ENCODE measurements at regions not wholly inside any gene's neighbourhood (a gene's known extent, or its start where the extent isn't known, plus 50 kb on each side); places are given as distances from the start of the nearest gene placed in this dataset.

- DNase-seq (ENCODE audit: low read depth), result no peak
- no peak for TF ChIP-seq CTCF (IDR thresholded peaks at IDR 0.05; ENCODE audit: insufficient read depth, low read depth, low read length, missing control alignments)
- H3K4me3 ChIP-seq (ENCODE audit: low read depth, low read length), result no peak overlapping the region
Observed at GRCh38 chr2:212640428-212640827, 101.8 kb upstream of the ERBB4 start.

GRCh38 chr2:212638694-212639093 is 100.1 kb upstream of the ERBB4 start:
- no peak for TF ChIP-seq CTCF (IDR thresholded peaks at IDR 0.05; ENCODE audit: insufficient read depth, low read depth, low read length, missing control alignments)
- no peak for DNase-seq (ENCODE audit: low read depth)
- no peak overlapping the region for H3K4me3 ChIP-seq (ENCODE audit: low read depth, low read length)

DNA sequence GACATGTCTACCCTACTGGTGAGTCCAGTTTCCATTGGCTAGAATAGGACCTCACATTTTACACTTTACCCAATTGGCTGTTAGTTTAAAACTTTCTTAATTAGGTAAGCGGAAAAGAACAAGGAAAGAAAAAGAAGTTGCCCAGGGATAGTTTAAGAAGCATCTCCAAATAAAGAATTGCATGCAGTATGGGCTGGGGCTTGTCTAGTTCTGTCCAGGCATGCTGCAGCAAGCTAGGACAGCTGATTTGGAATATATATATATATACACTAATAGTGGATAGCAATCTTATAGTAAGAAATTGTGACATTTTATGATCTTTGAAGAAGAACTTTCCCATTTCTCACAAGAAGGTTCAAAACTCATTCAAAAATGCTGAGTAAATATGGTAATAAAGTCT is 90.0 kb upstream of the ERBB4 start:
- DNase-seq (ENCODE audit: low read depth), result no peak
- H3K4me3 ChIP-seq (ENCODE audit: low read depth, low read length), result no peak overlapping the region
- no peak for TF ChIP-seq CTCF (IDR thresholded peaks at IDR 0.05; ENCODE audit: insufficient read depth, low read depth, low read length, missing control alignments)

DNA sequence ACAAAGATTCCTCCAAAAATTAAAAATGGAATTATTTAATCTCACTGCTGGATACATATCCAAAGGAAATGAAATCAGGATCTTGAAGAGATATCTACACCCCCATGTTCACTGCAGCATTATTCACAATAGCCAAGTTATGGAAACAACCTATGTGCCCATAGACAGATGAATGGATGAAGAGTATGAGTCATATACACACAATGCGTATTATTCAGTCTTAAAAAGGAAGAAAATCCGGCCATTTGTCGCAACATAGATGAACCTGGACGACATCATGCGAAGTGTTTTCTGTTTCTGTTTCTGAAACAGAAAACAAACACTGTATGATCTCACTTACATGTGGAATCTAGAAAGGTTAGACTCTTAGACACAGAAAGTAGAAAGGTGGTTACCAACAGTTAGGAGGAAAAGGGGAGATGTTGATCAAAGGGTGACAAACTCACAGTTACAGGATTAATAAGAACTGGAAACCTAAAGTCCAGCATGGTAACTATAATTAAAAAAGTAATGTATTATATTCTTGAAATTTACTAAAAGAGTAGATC is 87.8 kb upstream of the ERBB4 start:
- no peak for TF ChIP-seq CTCF (IDR thresholded peaks at IDR 0.05; ENCODE audit: insufficient read depth, low read depth, low read length, missing control alignments)
- H3K4me3 ChIP-seq (ENCODE audit: low read depth, low read length), result no peak overlapping the region
- DNase-seq (ENCODE audit: low read depth), result peak; percentile 7

DNA sequence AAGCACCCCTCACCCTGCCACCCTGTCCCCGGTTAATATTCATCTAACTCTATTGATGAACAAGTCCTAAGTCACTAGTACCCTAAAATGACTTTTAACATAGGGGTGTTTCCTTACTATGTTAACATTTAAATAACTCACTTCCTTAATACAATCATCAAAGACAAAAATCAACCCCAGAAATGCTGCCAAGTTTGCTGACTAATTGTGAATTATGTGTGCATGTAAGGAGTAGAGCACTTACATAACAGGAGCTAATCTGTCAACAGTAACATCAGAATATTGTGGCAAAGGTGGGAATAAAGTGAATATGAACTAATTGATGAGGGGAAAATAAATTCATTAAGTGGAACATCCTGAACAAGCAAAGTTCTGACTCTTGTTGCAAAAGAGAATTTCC is 81.4 kb upstream of the ERBB4 start:
- no peak for DNase-seq (ENCODE audit: low read depth)
- TF ChIP-seq CTCF (IDR thresholded peaks at IDR 0.05; ENCODE audit: insufficient read depth, low read depth, low read length, missing control alignments), result no peak
- no peak overlapping the region for H3K4me3 ChIP-seq (ENCODE audit: low read depth, low read length)

DNA sequence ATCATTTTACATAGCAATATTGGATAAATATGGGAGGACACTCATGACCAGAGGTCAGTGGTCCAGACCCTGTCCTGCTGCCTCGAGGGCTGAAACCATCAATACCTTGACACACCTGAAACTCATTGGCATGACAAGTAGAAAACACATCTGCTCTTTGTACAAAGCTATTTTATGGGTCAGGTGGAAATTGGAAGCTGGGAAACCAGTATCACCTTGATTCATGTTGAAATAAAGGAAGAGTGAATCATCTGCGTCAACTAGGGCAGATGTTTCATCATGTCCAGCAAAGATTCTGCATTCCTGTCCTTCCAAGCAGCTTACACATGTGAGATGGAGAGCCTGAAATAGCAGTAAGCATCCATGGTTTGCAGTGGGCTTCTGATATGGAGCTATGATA is 80.0 kb upstream of the ERBB4 start:
- no peak for TF ChIP-seq CTCF (IDR thresholded peaks at IDR 0.05; ENCODE audit: insufficient read depth, low read depth, low read length, missing control alignments)
- H3K4me3 ChIP-seq (ENCODE audit: low read depth, low read length), result no peak overlapping the region
- DNase-seq (ENCODE audit: low read depth), result no peak

DNA sequence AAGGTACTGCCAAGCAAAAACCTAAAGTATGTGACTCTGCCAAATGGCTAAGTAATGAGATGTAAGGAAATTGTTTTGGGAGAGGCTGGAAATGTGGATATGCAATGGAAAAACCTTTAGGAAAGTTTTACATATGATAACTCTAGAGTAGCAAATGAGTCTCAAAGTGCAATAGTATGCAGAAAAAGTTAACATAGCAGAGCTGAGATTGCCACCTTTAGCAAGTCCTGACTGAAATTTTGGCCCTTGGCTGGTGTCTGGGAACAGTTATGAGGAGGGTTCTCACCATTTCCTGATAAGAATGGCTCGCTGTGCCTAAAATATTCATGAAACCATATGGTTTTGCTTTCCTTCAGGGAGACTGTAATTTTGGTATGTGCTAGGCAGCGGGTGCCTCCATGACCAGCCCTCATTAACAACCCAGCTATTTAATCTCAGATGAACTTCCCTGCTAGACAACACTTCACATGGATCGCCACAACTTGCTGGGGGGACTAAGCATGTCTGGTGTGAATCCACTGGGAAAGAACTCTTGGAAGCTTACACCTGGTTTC is 72.3 kb upstream of the ERBB4 start:
- no peak for TF ChIP-seq CTCF (IDR thresholded peaks at IDR 0.05; ENCODE audit: insufficient read depth, low read depth, low read length, missing control alignments)
- no peak overlapping the region for H3K4me3 ChIP-seq (ENCODE audit: low read depth, low read length)
- DNase-seq (ENCODE audit: low read depth), result no peak
